Adrenal gland (tissue), 9 donors: ENCODE measurements at regions not wholly inside any gene's neighbourhood (a gene's known extent, or its start where the extent isn't known, plus 50 kb on each side); places are given as distances from the start of the nearest gene placed in this dataset.
A peak's percentile ranks its signal among the peaks of the same experiment; 100 is the strongest.

Source experiments
- DNase-seq, 7 donors: peaks; one replicate each; pipeline ENCODE4 v3.0.0-alpha.2; 2019 to 2020
- H3K27ac ChIP-seq, 5 donors: fragments of 200-600 bp; sonication (generic) in 4 of 5; 1 replicate in 3 of 5; 2 replicates in 2 of 5; pipeline versions ENCODE4 v1.5.1 to v1.8.0; 2016 to 2020; ENCODE audit warnings: mild to moderate bottlenecking in 1 of 5
- H3K27me3 ChIP-seq: fragments of 200-600 bp; 2 replicates; pipeline ENCODE4 v1.8.0; 2021
- H3K36me3 ChIP-seq, 2 donors: fragments of 200-600 bp; replicated peaks in 1 of 2; 1 replicate in 1 of 2; 2 replicates in 1 of 2; pipeline versions ENCODE4 v1.5.1 to v1.8.0; 2018 to 2022
- H3K4me1 ChIP-seq, 2 donors: fragments of 200-600 bp; replicated peaks in 1 of 2; 1 replicate in 1 of 2; 2 replicates in 1 of 2; pipeline versions ENCODE4 v1.5.1 to v1.8.0; 2018 to 2021
- H3K4me3 ChIP-seq, 4 donors: fragments of 200-600 bp; sonication (generic) in 3 of 4; one replicate each; pipeline ENCODE4 v1.5.1; 2016 to 2018
- H3K9me3 ChIP-seq, 3 donors: fragments of 200-600 bp; sonication (generic) in 1 of 3; replicated peaks in 1 of 3; 1 replicate in 2 of 3; 2 replicates in 1 of 3; pipeline versions ENCODE4 v1.5.1 to v1.8.0; 2016 to 2021
- CTCF ChIP-seq, 6 experiments: fragments of 450-650 bp in 4 of 6; fragments of 200-600 bp in 2 of 6; sonication (generic) in 1 of 6; IDR thresholded peaks; 1 replicate in 5 of 6; 2 replicates in 1 of 6; pipeline versions ENCODE4 v1.5.1 to v1.8.0; 2016 to 2021; ENCODE audit warnings: antibody characterized with exemption in 6 of 6, mild to moderate bottlenecking in 2 of 6, moderate library complexity in 1 of 6
- POLR2A ChIP-seq, 2 donors: fragments of 450-650 bp; IDR thresholded peaks; one replicate each; pipeline ENCODE4 v1.6.1; 2017; ENCODE audit warnings: antibody characterized with exemption in 2 of 2, mild to moderate bottlenecking in 2 of 2, moderate library complexity in 1 of 2
- WGBS, 4 donors: extraction: QIAGEN DNeasy Blood & Tissue Kit in 2 of 4; methylation state at CpG; one replicate each; pipeline versions ENCODE4 v1.1.5 to v1.1.7; 2013 to 2017; 5-methylcytosine and 5-hydroxymethylcytosine counted together
- intact Hi-C, 2 donors: fragments of 100-400 bp; cut with DNase I; formaldehyde crosslinking; loops; one replicate each; pipeline versions ENCODE4 v1.14.1 to v1.15.0; 2022 to 2023
- donor health status: healthy with polysubstance abuse.
- donor health status: Bipolar disorder and iron deficiency.
- donor health status: DM: yes; HTN: yes; CAD: no.
- donor health status: DM: no; HTN: no; CAD: no.
- donor health status: DM: no; HTN: no; CAD: no.

GRCh38 chr6:16059496-16059895, 69.4 kb upstream of the MYLIP start:
- Histone ChIP-seq H3K36me3 (no peaks in the 10 kb centered on the region), H3K4me3 (no peak overlapping the region), H3K9me3 (no peaks in the 10 kb centered on the region), H3K27ac (peak overlapping the region in 1 of 5 donors; percentile 5), H3K27me3 (no peaks in the 10 kb centered on the region), H3K4me1 (peaks cover 7 to 9% of the 10 kb centered on the region in 2 donors)
- intact Hi-C loops, result no loop called here
- 63 to 78% (median 74%) methylated on average over 7 of the region's 7 CpGs for WGBS, 4 donors
- TF ChIP-seq POLR2A (IDR thresholded peaks at IDR 0.05) (no peak), CTCF (IDR thresholded peaks at IDR 0.05) (no peak)
- no peak for DNase-seq

GRCh38 chr6:16058929-16059345, 69.9 kb upstream of the MYLIP start:
- intact Hi-C loops, result no loop called here
- TF ChIP-seq CTCF (IDR thresholded peaks at IDR 0.05), result no peak
- TF ChIP-seq POLR2A (IDR thresholded peaks at IDR 0.05), result no peak
- peaks cover 7 to 9% of the 10 kb centered on the region in 2 donors for H3K4me1 ChIP-seq

GRCh38 chr6:16058201-16058928, 70.5 kb upstream of the MYLIP start:
- intact Hi-C loops, result no loop called here
- H3K4me1 ChIP-seq, result peaks cover 7 to 9% of the 10 kb centered on the region in 2 donors
- WGBS, 4 donors, result 49 to 58% (median 53%) methylated on average over 6 of the region's 6 CpGs
- no peaks in the 10 kb centered on the region for H3K27me3 ChIP-seq
- no peaks in the 10 kb centered on the region for H3K9me3 ChIP-seq
- H3K27ac ChIP-seq, result peak overlapping the region in 3 of 5 donors; percentile 5 to 54 (median 21)
- no peak overlapping the region for H3K4me3 ChIP-seq
- no peaks in the 10 kb centered on the region for H3K36me3 ChIP-seq
- no peak for TF ChIP-seq CTCF (IDR thresholded peaks at IDR 0.05)
- TF ChIP-seq POLR2A (IDR thresholded peaks at IDR 0.05), result no peak
- peak in 6 of 7 donors; percentile 25 to 56 (median 44) for DNase-seq

More at GRCh38 chr6:16058929-16059345, 69.9 kb upstream of the MYLIP start:
- Histone ChIP-seq H3K27me3 (no peaks in the 10 kb centered on the region), H3K9me3 (no peaks in the 10 kb centered on the region), H3K36me3 (no peaks in the 10 kb centered on the region), H3K27ac (peak overlapping the region in 3 of 5 donors; percentile 5 to 54 (median 21)), H3K4me3 (no peak overlapping the region)
- no peak for DNase-seq
- WGBS, 4 donors, result 57 to 68% (median 61%) methylated on average over 4 of the region's 4 CpGs

GRCh38 chr6:16057446-16057845, 71.4 kb upstream of the MYLIP start:
- DNase-seq, result no peak
- no peak overlapping the region for H3K4me3 ChIP-seq
- no peak for TF ChIP-seq CTCF (IDR thresholded peaks at IDR 0.05)
- TF ChIP-seq POLR2A (IDR thresholded peaks at IDR 0.05), result no peak
- no peaks in the 10 kb centered on the region for H3K27me3 ChIP-seq
- intact Hi-C loops, result no loop called here
- H3K36me3 ChIP-seq, result no peaks in the 10 kb centered on the region
- 83 to 91% (median 88%) methylated on average over 6 of the region's 6 CpGs for WGBS, 4 donors
- H3K4me1 ChIP-seq, result peaks cover 7 to 9% of the 10 kb centered on the region in 2 donors
- no peaks in the 10 kb centered on the region for H3K9me3 ChIP-seq
- H3K27ac ChIP-seq, result no peak overlapping the region
